Liver (tissue), 7 donors: ENCODE measurements at regions not wholly inside any gene's neighbourhood (a gene's known extent, or its start where the extent isn't known, plus 50 kb on each side); places are given as distances from the start of the nearest gene placed in this dataset.

Source experiments
- DNase-seq: peaks from one replicate; pipeline ENCODE4 v3.0.0-alpha.2; 2017; ENCODE audit warnings: low spot score
- H3K27ac ChIP-seq, 2 donors: one replicate each; pipeline ENCODE4 v1.7.0; 2013; ENCODE audit warnings: inconsistent platforms in 2 of 2, low read length in 2 of 2, control low read depth in 1 of 2, low read depth in 1 of 2, mild to moderate bottlenecking in 1 of 2
- H3K27me3 ChIP-seq, 4 donors: one replicate each; pipeline versions ENCODE4 v1.6.1 to v1.7.0; 2013; ENCODE audit warnings: low read length in 3 of 4, inconsistent platforms in 1 of 4, mild to moderate bottlenecking in 1 of 4, moderate library complexity in 1 of 4; ENCODE audit not compliant: control insufficient read depth in 4 of 4, insufficient read depth in 4 of 4
- H3K36me3 ChIP-seq, 4 donors: one replicate each; pipeline versions ENCODE4 v1.6.1 to v1.7.0; 2013; ENCODE audit warnings: low read length in 3 of 4, mild to moderate bottlenecking in 3 of 4, low read depth in 1 of 4, moderate library complexity in 1 of 4; ENCODE audit not compliant: control insufficient read depth in 4 of 4, insufficient read depth in 3 of 4
- H3K4me1 ChIP-seq, 4 donors: one replicate each; pipeline versions ENCODE4 v1.6.1 to v1.7.0; 2013; ENCODE audit warnings: low read length in 3 of 4, mild to moderate bottlenecking in 3 of 4, moderate library complexity in 1 of 4; ENCODE audit not compliant: control insufficient read depth in 4 of 4, insufficient read depth in 4 of 4
- H3K4me3 ChIP-seq, 3 donors: one replicate each; pipeline versions ENCODE4 v1.6.1 to v1.7.0; 2013; ENCODE audit warnings: low read length in 3 of 3, control low read depth in 1 of 3, low read depth in 1 of 3, mild to moderate bottlenecking in 1 of 3
- H3K9ac ChIP-seq, 2 donors: one replicate each; pipeline ENCODE4 v1.7.0; 2013; ENCODE audit warnings: low read length in 2 of 2, mild to moderate bottlenecking in 2 of 2, moderate library complexity in 2 of 2, control low read depth in 1 of 2, low read depth in 1 of 2
- H3K9me3 ChIP-seq, 4 donors: one replicate each; pipeline versions ENCODE4 v1.6.1 to v1.7.0; 2013; ENCODE audit warnings: low read length in 3 of 4; ENCODE audit not compliant: control insufficient read depth in 4 of 4
- EGR1 ChIP-seq, 2 donors: IDR thresholded peaks; 2 replicates each; pipeline ENCODE4 v1.6.1; 2016 to 2018; ENCODE audit warnings: antibody characterized with exemption in 2 of 2, low read depth in 2 of 2
- FOXA1 ChIP-seq: IDR thresholded peaks from 2 replicates; pipeline ENCODE4 v1.6.1; 2016; ENCODE audit warnings: antibody characterized with exemption
- FOXA2 ChIP-seq: IDR thresholded peaks from 2 replicates; pipeline ENCODE4 v1.6.1; 2016; ENCODE audit warnings: antibody characterized with exemption
- GABPA ChIP-seq, 2 donors: IDR thresholded peaks in 1 of 2; conservative IDR thresholded peaks in 1 of 2; 2 replicates each; pipeline ENCODE4 v1.6.1; 2016; ENCODE audit warnings: antibody characterized with exemption in 2 of 2, mild to moderate bottlenecking in 1 of 2, moderate library complexity in 1 of 2
- HNF4A ChIP-seq, 2 donors: conservative IDR thresholded peaks; 2 replicates each; pipeline ENCODE4 v1.6.1; 2016; ENCODE audit warnings: antibody characterized with exemption in 2 of 2, mild to moderate bottlenecking in 2 of 2
- JUND ChIP-seq, 2 donors: IDR thresholded peaks; 2 replicates each; pipeline ENCODE4 v1.6.1; 2016; ENCODE audit warnings: antibody characterized with exemption in 2 of 2
- MAX ChIP-seq: IDR thresholded peaks from 2 replicates; pipeline ENCODE4 v1.6.1; 2016; ENCODE audit warnings: antibody characterized with exemption
- NR2F2 ChIP-seq: IDR thresholded peaks from 2 replicates; pipeline ENCODE4 v1.6.1; 2016; ENCODE audit warnings: antibody characterized with exemption
- REST ChIP-seq: IDR thresholded peaks from 2 replicates; pipeline ENCODE4 v1.6.1; 2016; ENCODE audit warnings: antibody characterized with exemption, mild to moderate bottlenecking
- TAF1 ChIP-seq: conservative IDR thresholded peaks from 2 replicates; pipeline ENCODE4 v1.6.1; 2016; ENCODE audit warnings: antibody characterized with exemption, mild to moderate bottlenecking
- WGBS: extraction: QIAGEN DNeasy Blood & Tissue Kit; methylation state at CpG from one replicate; pipeline ENCODE4 v1.1.7; 2013; 5-methylcytosine and 5-hydroxymethylcytosine counted together
- TF ChIP-seq, protein P1 (sequence below): IDR thresholded peaks from 2 replicates; pipeline ENCODE4 v1.6.1; 2016; ENCODE audit warnings: antibody characterized with exemption
- donor health status: healthy.
- donor health status: healthy.
- donor health status: healthy.
- donor health status: healthy.

GRCh38 chr10:120788771-120789170 is 62.4 kb upstream of the WDR11 start:
- Histone ChIP-seq H3K9me3 (no peaks in the 10 kb centered on the region), H3K9ac (no peak overlapping the region), H3K36me3 (no peaks in the 10 kb centered on the region), H3K4me3 (no peak overlapping the region), H3K27me3 (peaks cover 0 to 3% (median 0%) of the 10 kb centered on the region in 4 donors), H3K27ac (no peak overlapping the region), H3K4me1 (no peaks in the 10 kb centered on the region)
- 86% methylated on average over 5 of the region's 5 CpGs for WGBS
- TF ChIP-seq FOXA2 = no peak
- TF ChIP-seq REST = no peak
- no peak for TF ChIP-seq TAF1
- TF ChIP-seq HNF4A (conservative IDR thresholded peaks at IDR 0.05) = no peak
- no peak for TF ChIP-seq EGR1 (IDR thresholded peaks at IDR 0.05; ENCODE audit: low read depth in 2 of 2)
- TF ChIP-seq MAX = no peak
- no peak for TF ChIP-seq JUND (IDR thresholded peaks at IDR 0.05)
- TF ChIP-seq NR2F2 = no peak
- no peak for TF ChIP-seq GABPA (IDR thresholded peaks at IDR 0.05 in 1 of 2, conservative IDR thresholded peaks at IDR 0.05 in 1 of 2)
- TF ChIP-seq, protein P1, sequence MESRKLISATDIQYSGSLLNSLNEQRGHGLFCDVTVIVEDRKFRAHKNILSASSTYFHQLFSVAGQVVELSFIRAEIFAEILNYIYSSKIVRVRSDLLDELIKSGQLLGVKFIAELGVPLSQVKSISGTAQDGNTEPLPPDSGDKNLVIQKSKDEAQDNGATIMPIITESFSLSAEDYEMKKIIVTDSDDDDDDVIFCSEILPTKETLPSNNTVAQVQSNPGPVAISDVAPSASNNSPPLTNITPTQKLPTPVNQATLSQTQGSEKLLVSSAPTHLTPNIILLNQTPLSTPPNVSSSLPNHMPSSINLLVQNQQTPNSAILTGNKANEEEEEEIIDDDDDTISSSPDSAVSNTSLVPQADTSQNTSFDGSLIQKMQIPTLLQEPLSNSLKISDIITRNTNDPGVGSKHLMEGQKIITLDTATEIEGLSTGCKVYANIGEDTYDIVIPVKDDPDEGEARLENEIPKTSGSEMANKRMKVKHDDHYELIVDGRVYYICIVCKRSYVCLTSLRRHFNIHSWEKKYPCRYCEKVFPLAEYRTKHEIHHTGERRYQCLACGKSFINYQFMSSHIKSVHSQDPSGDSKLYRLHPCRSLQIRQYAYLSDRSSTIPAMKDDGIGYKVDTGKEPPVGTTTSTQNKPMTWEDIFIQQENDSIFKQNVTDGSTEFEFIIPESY = no peak
- DNase-seq = no peak

DNA sequence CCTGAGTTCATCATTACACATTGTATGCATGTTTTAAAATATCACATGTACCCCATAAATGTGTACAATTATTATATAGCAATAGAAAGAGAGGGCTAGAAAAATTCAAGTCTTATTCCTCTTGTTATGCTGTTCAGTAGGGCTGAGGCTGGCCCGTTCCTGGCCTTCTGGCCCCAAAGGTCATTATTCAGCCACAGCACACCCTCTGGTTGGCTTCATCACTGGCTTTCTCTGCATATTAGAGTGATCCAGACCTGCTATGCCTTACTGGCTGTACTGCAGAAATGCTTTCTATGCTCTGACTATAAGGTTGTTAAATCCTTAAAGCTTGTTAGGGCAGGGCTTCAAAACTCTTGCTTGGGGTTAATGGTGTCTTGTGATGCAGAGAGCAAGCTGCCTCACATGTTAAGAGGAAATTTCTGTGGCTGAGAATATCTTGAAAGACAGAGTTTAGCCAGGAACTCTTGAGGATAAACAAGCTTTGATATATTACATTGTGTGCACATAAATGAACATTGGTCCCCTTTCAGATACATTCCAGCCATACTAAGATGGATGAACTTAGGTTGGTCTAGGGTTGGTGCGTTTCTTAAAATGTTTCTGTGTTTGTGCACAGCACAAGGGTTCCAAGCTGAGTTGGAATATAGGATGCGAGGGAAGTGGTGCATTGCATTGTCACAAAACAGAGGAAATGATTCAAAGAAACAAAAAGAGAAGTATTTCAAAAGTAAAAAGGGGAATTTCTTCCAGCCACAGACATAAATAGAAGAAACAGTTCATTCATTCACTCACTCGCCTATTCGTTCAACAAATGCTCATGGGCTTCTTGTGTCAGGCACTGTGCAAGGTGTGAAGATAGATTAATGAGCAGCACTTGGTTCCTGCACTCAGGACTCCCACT is 61.6 kb upstream of the WDR11 start:
- no peak for TF ChIP-seq FOXA1
- Histone ChIP-seq H3K4me3 (no peak overlapping the region), H3K27ac (no peak overlapping the region), H3K9me3 (no peaks in the 10 kb centered on the region), H3K9ac (no peak overlapping the region), H3K36me3 (no peaks in the 10 kb centered on the region), H3K4me1 (no peaks in the 10 kb centered on the region), H3K27me3 (no peaks in the 10 kb centered on the region)
- no peak for DNase-seq
- 70% methylated on average over 5 of the region's 5 CpGs for WGBS

- WGBS = 84% methylated on average over 5 of the region's 5 CpGs
- Histone ChIP-seq H3K9me3 (no peaks in the 10 kb centered on the region), H3K9ac (no peak overlapping the region), H3K4me3 (no peak overlapping the region), H3K4me1 (no peaks in the 10 kb centered on the region), H3K27me3 (no peaks in the 10 kb centered on the region), H3K27ac (no peak overlapping the region), H3K36me3 (no peaks in the 10 kb centered on the region)
- DNase-seq = no peak
- TF ChIP-seq FOXA1 (no peak), NR2F2 (no peak)
These were observed 59.8 kb upstream of the WDR11 start for GRCh38 chr10:120791316-120791715.
